Thyroid gland (tissue), 4 donors: ENCODE measurements at regions not wholly inside any gene's neighbourhood (a gene's known extent, or its start where the extent isn't known, plus 50 kb on each side); places are given as distances from the start of the nearest gene placed in this dataset.

Experiments used
- DNase-seq, 2 donors: peaks; one replicate each; pipeline ENCODE4 v3.0.0-alpha.2; 2019
- H3K27ac ChIP-seq, 3 donors: fragments of 200-600 bp; sonication (generic); 1 replicate in 2 of 3; 2 replicates in 1 of 3; pipeline ENCODE4 v1.5.1; 2016 to 2019; ENCODE audit warnings: mild to moderate bottlenecking in 1 of 3, moderate library complexity in 1 of 3
- H3K27me3 ChIP-seq: fragments of 200-600 bp; sonication (generic); one replicate; pipeline ENCODE4 v1.5.1; 2019
- H3K36me3 ChIP-seq, 2 donors: fragments of 200-600 bp; sonication (generic); one replicate each; pipeline ENCODE4 v1.5.1; 2016 to 2019
- H3K4me1 ChIP-seq, 2 donors: fragments of 200-600 bp; sonication (generic); one replicate each; pipeline ENCODE4 v1.5.1; 2017 to 2019
- H3K4me3 ChIP-seq, 3 donors: fragments of 200-600 bp; sonication (generic); replicated peaks in 1 of 3; 1 replicate in 2 of 3; 2 replicates in 1 of 3; pipeline ENCODE4 v1.5.1; 2016; ENCODE audit warnings: mild to moderate bottlenecking in 1 of 3
- H3K9me3 ChIP-seq: fragments of 200-600 bp; sonication (generic); one replicate; pipeline ENCODE4 v1.5.1; 2017
- CTCF ChIP-seq, 6 experiments: fragments of 200-600 bp in 3 of 6; fragments of 450-650 bp in 3 of 6; sonication (generic) in 3 of 6; IDR thresholded peaks; one replicate each; pipeline ENCODE4 v1.5.1; 2016 to 2019; ENCODE audit warnings: antibody characterized with exemption in 6 of 6, mild to moderate bottlenecking in 2 of 6, inconsistent platforms in 1 of 6, moderate library complexity in 1 of 6
- POLR2A ChIP-seq, 2 donors: fragments of 450-650 bp; IDR thresholded peaks; one replicate each; pipeline ENCODE4 v1.6.1; 2017; ENCODE audit warnings: antibody characterized with exemption in 2 of 2, mild to moderate bottlenecking in 2 of 2, moderate library complexity in 1 of 2
- WGBS, 2 donors: methylation state at CpG; one replicate each; pipeline ENCODE4 v1.1.5; 2017; 5-methylcytosine and 5-hydroxymethylcytosine counted together
- intact Hi-C: fragments of 100-400 bp; cut with DNase I; formaldehyde crosslinking; loops from one replicate; pipeline ENCODE4 v1.15.1; 2023

GRCh38 chr16:54398986-54399385 is 112.4 kb upstream of the IRX3 start:
- WGBS, 2 donors = 99 to 100% methylated on average over 3 of the region's 3 CpGs
- H3K27me3 ChIP-seq = no peaks in the 10 kb centered on the region
- no peak overlapping the region for H3K27ac ChIP-seq
- H3K9me3 ChIP-seq = no peaks in the 10 kb centered on the region
- DNase-seq = no peak
- H3K4me3 ChIP-seq = no peak overlapping the region
- H3K36me3 ChIP-seq = no peaks in the 10 kb centered on the region
- intact Hi-C loops = no loop called here
- TF ChIP-seq CTCF (IDR thresholded peaks at IDR 0.05) = no peak
- no peak for TF ChIP-seq POLR2A (IDR thresholded peaks at IDR 0.05)
- no peaks in the 10 kb centered on the region for H3K4me1 ChIP-seq

- no peak overlapping the region for H3K27ac ChIP-seq
- TF ChIP-seq CTCF (IDR thresholded peaks at IDR 0.05) = no peak
- TF ChIP-seq POLR2A (IDR thresholded peaks at IDR 0.05) = no peak
- no peaks in the 10 kb centered on the region for H3K27me3 ChIP-seq
- 65 to 77% methylated on average over 3 of the region's 3 CpGs for WGBS, 2 donors
- H3K4me3 ChIP-seq = no peak overlapping the region
- H3K9me3 ChIP-seq = no peaks in the 10 kb centered on the region
- intact Hi-C loops = no loop called here
- H3K36me3 ChIP-seq = no peaks in the 10 kb centered on the region
- no peaks in the 10 kb centered on the region for H3K4me1 ChIP-seq
- DNase-seq = no peak
These were observed 111.3 kb upstream of the IRX3 start for GRCh38 chr16:54397838-54398237.

DNA sequence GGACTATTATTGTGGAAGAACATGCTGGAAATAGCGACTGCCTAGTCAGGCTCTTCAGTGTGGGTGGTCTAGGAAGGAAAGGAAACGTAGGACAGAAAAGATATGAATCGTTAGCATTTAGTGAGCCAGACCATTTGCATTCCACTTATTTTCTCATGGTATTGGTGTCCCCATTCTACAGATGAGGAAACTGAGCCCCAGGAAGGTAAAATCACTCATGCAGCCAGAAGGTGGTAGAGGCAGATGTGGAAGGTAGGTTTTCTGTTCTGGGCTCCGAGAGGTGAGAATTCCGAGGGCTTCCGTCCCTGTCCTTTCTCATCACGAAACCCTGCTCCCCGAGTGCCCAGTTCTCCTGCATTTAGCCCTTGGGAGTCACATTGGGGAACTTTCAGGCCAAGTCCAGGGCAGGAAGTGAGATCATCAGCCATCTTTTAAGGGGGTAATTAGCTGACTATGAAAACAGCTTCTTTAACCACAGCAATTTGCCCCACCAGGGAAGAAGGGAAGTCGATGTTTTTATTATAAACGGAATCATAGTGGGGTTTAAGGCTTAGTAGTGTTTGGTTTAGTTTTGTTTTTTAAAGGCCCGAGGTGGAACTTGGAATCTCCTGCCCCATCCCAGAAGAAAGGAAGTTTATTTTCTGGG is 110.7 kb upstream of the IRX3 start:
- 77 to 79% methylated on average over 11 of the region's 11 CpGs for WGBS, 2 donors
- Histone ChIP-seq H3K36me3 (no peaks in the 10 kb centered on the region), H3K27ac (no peak overlapping the region), H3K4me3 (no peak overlapping the region), H3K27me3 (no peaks in the 10 kb centered on the region), H3K9me3 (no peaks in the 10 kb centered on the region), H3K4me1 (no peaks in the 10 kb centered on the region)
- no peak for DNase-seq
- intact Hi-C loops = no loop called here
- no peak for TF ChIP-seq POLR2A (IDR thresholded peaks at IDR 0.05)
- TF ChIP-seq CTCF (IDR thresholded peaks at IDR 0.05) = no peak

DNA sequence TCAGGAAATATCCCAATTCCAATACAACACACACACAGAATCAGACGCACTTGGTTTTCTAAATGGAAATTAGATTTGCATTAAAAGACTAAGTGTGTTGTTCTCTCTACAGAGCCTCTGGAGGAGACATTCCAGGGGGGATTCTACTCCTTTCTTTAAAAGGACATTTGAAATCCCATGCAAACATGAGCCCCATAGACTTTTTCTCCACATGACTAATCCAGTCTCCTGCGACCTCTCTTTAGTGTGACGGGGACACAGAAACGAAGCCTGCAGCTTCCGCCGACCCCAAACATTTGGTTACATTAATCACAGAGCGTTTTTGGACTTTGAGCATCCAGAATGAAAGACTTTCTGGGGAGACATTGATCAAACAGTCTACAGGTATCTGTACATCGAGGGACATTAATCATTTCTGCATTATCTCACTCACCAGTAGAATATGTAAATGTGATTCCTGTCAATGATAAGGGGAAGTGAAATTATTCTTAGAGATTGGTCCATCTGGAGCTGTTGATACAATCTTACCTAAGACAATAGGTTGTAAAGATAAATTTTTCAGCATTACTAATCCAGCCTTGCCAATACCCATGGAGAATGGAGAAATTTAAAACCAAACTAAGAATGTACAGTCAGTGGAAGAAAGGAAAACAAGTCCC is 103.4 kb upstream of the IRX3 start:
- no peak for DNase-seq
- no peak for TF ChIP-seq CTCF (IDR thresholded peaks at IDR 0.05)
- no peak for TF ChIP-seq POLR2A (IDR thresholded peaks at IDR 0.05)
- 68 to 73% methylated on average over 8 of the region's 8 CpGs for WGBS, 2 donors
- Histone ChIP-seq H3K27ac (no peak overlapping the region), H3K4me3 (no peak overlapping the region), H3K4me1 (no peaks in the 10 kb centered on the region), H3K9me3 (no peaks in the 10 kb centered on the region), H3K36me3 (no peaks in the 10 kb centered on the region), H3K27me3 (no peaks in the 10 kb centered on the region)
- intact Hi-C loops = no loop called here

GRCh38 chr16:54385141-54385540 is 98.6 kb upstream of the IRX3 start:
- 66 to 82% methylated on average over 2 of the region's 2 CpGs for WGBS, 2 donors
- H3K4me3 ChIP-seq = no peak overlapping the region
- intact Hi-C loops = no loop called here
- no peaks in the 10 kb centered on the region for H3K9me3 ChIP-seq
- H3K27me3 ChIP-seq = no peaks in the 10 kb centered on the region
- H3K27ac ChIP-seq = no peak overlapping the region
- DNase-seq = no peak
- TF ChIP-seq POLR2A (IDR thresholded peaks at IDR 0.05) (no peak), CTCF (IDR thresholded peaks at IDR 0.05) (no peak)
- no peaks in the 10 kb centered on the region for H3K4me1 ChIP-seq
- no peaks in the 10 kb centered on the region for H3K36me3 ChIP-seq
